ENCODE measurements at regions not wholly inside any gene's neighbourhood (a gene's known extent, or its start where the extent isn't known, plus 50 kb on each side); places are given as distances from the start of the nearest gene placed in this dataset.

GRCh38 chr16:88323546-88324330, 59.0 kb upstream of the ZNF469 start:
- no peaks in the 10 kb centered on the region for H3K4me1 ChIP-seq (ENCODE audit: control insufficient read depth, insufficient read depth, low read length, unreplicated experiment)
- no peaks in the 10 kb centered on the region for H3K27me3 ChIP-seq (ENCODE audit: insufficient read depth, low read length)
- no peak overlapping the region for H3K27ac ChIP-seq (ENCODE audit: low read depth, low read length)
- H3K79me2 ChIP-seq (ENCODE audit: control insufficient read depth, insufficient read depth, low read length, unreplicated experiment), result no peaks in the 10 kb centered on the region
- no peak overlapping the region for H3K4me3 ChIP-seq (ENCODE audit: low read depth, low read length)
- no peak overlapping the region for H2AFZ ChIP-seq (ENCODE audit: low read length, unreplicated experiment)
- H3K36me3 ChIP-seq (ENCODE audit: insufficient read depth, low read length), result no peaks in the 10 kb centered on the region

- no peaks in the 10 kb centered on the region for H3K79me2 ChIP-seq (ENCODE audit: control insufficient read depth, insufficient read depth, low read length, unreplicated experiment)
- no peak overlapping the region for H3K4me3 ChIP-seq (ENCODE audit: low read depth, low read length)
- no peaks in the 10 kb centered on the region for H3K4me1 ChIP-seq (ENCODE audit: control insufficient read depth, insufficient read depth, low read length, unreplicated experiment)
- H3K27me3 ChIP-seq (ENCODE audit: insufficient read depth, low read length), result no peaks in the 10 kb centered on the region
- no peak overlapping the region for H2AFZ ChIP-seq (ENCODE audit: low read length, unreplicated experiment)
- no peaks in the 10 kb centered on the region for H3K36me3 ChIP-seq (ENCODE audit: insufficient read depth, low read length)
- no peak overlapping the region for H3K27ac ChIP-seq (ENCODE audit: low read depth, low read length)
Measured at GRCh38 chr16:88325087-88325750, 57.5 kb upstream of the ZNF469 start.

GRCh38 chr16:88325976-88326375, 56.8 kb upstream of the ZNF469 start:
- Histone ChIP-seq H3K79me2 (ENCODE audit: control insufficient read depth, insufficient read depth, low read length, unreplicated experiment) (no peaks in the 10 kb centered on the region), H3K27ac (ENCODE audit: low read depth, low read length) (no peak overlapping the region), H2AFZ (ENCODE audit: low read length, unreplicated experiment) (no peak overlapping the region), H3K4me3 (ENCODE audit: low read depth, low read length) (no peak overlapping the region), H3K36me3 (ENCODE audit: insufficient read depth, low read length) (no peaks in the 10 kb centered on the region), H3K27me3 (ENCODE audit: insufficient read depth, low read length) (no peaks in the 10 kb centered on the region), H3K4me1 (ENCODE audit: control insufficient read depth, insufficient read depth, low read length, unreplicated experiment) (no peaks in the 10 kb centered on the region)

GRCh38 chr16:88326611-88327485, 55.9 kb upstream of the ZNF469 start:
- Histone ChIP-seq H2AFZ (ENCODE audit: low read length, unreplicated experiment) (no peak overlapping the region), H3K4me1 (ENCODE audit: control insufficient read depth, insufficient read depth, low read length, unreplicated experiment) (peaks cover 5% of the 10 kb centered on the region), H3K27ac (ENCODE audit: low read depth, low read length) (no peak overlapping the region), H3K4me3 (ENCODE audit: low read depth, low read length) (no peak overlapping the region), H3K27me3 (ENCODE audit: insufficient read depth, low read length) (no peaks in the 10 kb centered on the region), H3K36me3 (ENCODE audit: insufficient read depth, low read length) (no peaks in the 10 kb centered on the region), H3K79me2 (ENCODE audit: control insufficient read depth, insufficient read depth, low read length, unreplicated experiment) (no peaks in the 10 kb centered on the region)

- H3K4me1 ChIP-seq (ENCODE audit: control insufficient read depth, insufficient read depth, low read length, unreplicated experiment), result peaks cover 12% of the 10 kb centered on the region
Measured at GRCh38 chr16:88327561-88328312, 55.0 kb upstream of the ZNF469 start.

GRCh38 chr16:88328313-88328980, 54.3 kb upstream of the ZNF469 start:
- Histone ChIP-seq H3K79me2 (ENCODE audit: control insufficient read depth, insufficient read depth, low read length, unreplicated experiment) (no peaks in the 10 kb centered on the region), H3K27ac (ENCODE audit: low read depth, low read length) (no peak overlapping the region), H3K4me1 (ENCODE audit: control insufficient read depth, insufficient read depth, low read length, unreplicated experiment) (peaks cover 16% of the 10 kb centered on the region), H3K27me3 (ENCODE audit: insufficient read depth, low read length) (no peaks in the 10 kb centered on the region), H2AFZ (ENCODE audit: low read length, unreplicated experiment) (no peak overlapping the region), H3K36me3 (ENCODE audit: insufficient read depth, low read length) (no peaks in the 10 kb centered on the region), H3K4me3 (ENCODE audit: low read depth, low read length) (no peak overlapping the region)

More at GRCh38 chr16:88327561-88328312, 55.0 kb upstream of the ZNF469 start:
- no peak overlapping the region for H3K4me3 ChIP-seq (ENCODE audit: low read depth, low read length)
- H3K79me2 ChIP-seq (ENCODE audit: control insufficient read depth, insufficient read depth, low read length, unreplicated experiment), result no peaks in the 10 kb centered on the region
- no peaks in the 10 kb centered on the region for H3K36me3 ChIP-seq (ENCODE audit: insufficient read depth, low read length)
- no peak overlapping the region for H2AFZ ChIP-seq (ENCODE audit: low read length, unreplicated experiment)
- H3K27ac ChIP-seq (ENCODE audit: low read depth, low read length), result no peak overlapping the region
- no peaks in the 10 kb centered on the region for H3K27me3 ChIP-seq (ENCODE audit: insufficient read depth, low read length)

- Histone ChIP-seq H3K4me3 (ENCODE audit: low read depth, low read length) (no peak overlapping the region), H3K36me3 (ENCODE audit: insufficient read depth, low read length) (no peaks in the 10 kb centered on the region), H3K4me1 (ENCODE audit: control insufficient read depth, insufficient read depth, low read length, unreplicated experiment) (peaks cover 26% of the 10 kb centered on the region), H3K79me2 (ENCODE audit: control insufficient read depth, insufficient read depth, low read length, unreplicated experiment) (no peaks in the 10 kb centered on the region), H2AFZ (ENCODE audit: low read length, unreplicated experiment) (no peak overlapping the region), H3K27me3 (ENCODE audit: insufficient read depth, low read length) (no peaks in the 10 kb centered on the region), H3K27ac (ENCODE audit: low read depth, low read length) (no peak overlapping the region)
Measured at GRCh38 chr16:88329726-88330700, 52.7 kb upstream of the ZNF469 start.

GRCh38 chr16:88330971-88331890, 51.5 kb upstream of the ZNF469 start:
- H3K79me2 ChIP-seq (ENCODE audit: control insufficient read depth, insufficient read depth, low read length, unreplicated experiment), result no peaks in the 10 kb centered on the region
- peaks cover 26% of the 10 kb centered on the region for H3K4me1 ChIP-seq (ENCODE audit: control insufficient read depth, insufficient read depth, low read length, unreplicated experiment)
- H3K4me3 ChIP-seq (ENCODE audit: low read depth, low read length), result no peak overlapping the region
- H2AFZ ChIP-seq (ENCODE audit: low read length, unreplicated experiment), result no peak overlapping the region
- no peaks in the 10 kb centered on the region for H3K36me3 ChIP-seq (ENCODE audit: insufficient read depth, low read length)
- H3K27me3 ChIP-seq (ENCODE audit: insufficient read depth, low read length), result no peaks in the 10 kb centered on the region
- H3K27ac ChIP-seq (ENCODE audit: low read depth, low read length), result peak overlapping the region; percentile 100
